Osteoblast (primary cell): ENCODE measurements at regions not wholly inside any gene's neighbourhood (a gene's known extent, or its start where the extent isn't known, plus 50 kb on each side); places are given as distances from the start of the nearest gene placed in this dataset.

Experiments used
- DNase-seq: peaks from one replicate; pipeline ENCODE4 v3.0.0; 2011; ENCODE audit warnings: low spot score, mixed read lengths; ENCODE audit not compliant: insufficient read length; ENCODE audit errors: missing footprints
- H2AFZ ChIP-seq: 2 replicates; pipeline ENCODE4 v1.6.0; 2011; ENCODE audit warnings: mild to moderate bottlenecking, low read length
- H3K27ac ChIP-seq: 2 replicates; pipeline ENCODE4 v1.5.1; 2011; ENCODE audit warnings: mild to moderate bottlenecking, low read depth, low read length, moderate library complexity
- H3K27me3 ChIP-seq: 2 replicates; pipeline ENCODE4 v1.6.0; 2012; ENCODE audit warnings: mild to moderate bottlenecking, control low read depth, inconsistent platforms, low read length, moderate library complexity; ENCODE audit not compliant: insufficient read depth
- H3K36me3 ChIP-seq: 2 replicates; pipeline ENCODE4 v1.5.1; 2011; ENCODE audit warnings: mild to moderate bottlenecking, low read length, control low read depth, moderate library complexity; ENCODE audit not compliant: insufficient read depth
- H3K4me1 ChIP-seq: 2 replicates; pipeline ENCODE4 v1.5.1; 2011; ENCODE audit warnings: mild to moderate bottlenecking, low read length, control low read depth, moderate library complexity; ENCODE audit not compliant: insufficient read depth
- H3K4me2 ChIP-seq: 2 replicates; pipeline ENCODE4 v1.6.0; 2011; ENCODE audit warnings: mild to moderate bottlenecking, low read length; ENCODE audit not compliant: insufficient read depth
- H3K4me3 ChIP-seq: fragments of 200-600 bp; sonication (generic); 3 replicates; pipeline ENCODE4 v1.5.1; 2012; ENCODE audit warnings: mild to moderate bottlenecking, low read length, inconsistent platforms; ENCODE audit not compliant: insufficient read depth
- H3K79me2 ChIP-seq: 2 replicates; pipeline ENCODE4 v1.6.0; 2012; ENCODE audit warnings: mild to moderate bottlenecking, low read length, control low read depth, inconsistent platforms; ENCODE audit not compliant: insufficient read depth
- H3K9me3 ChIP-seq: 2 replicates; pipeline ENCODE4 v1.5.1; 2011; ENCODE audit warnings: low read depth, low read length, control low read depth
- H4K20me1 ChIP-seq: 2 replicates; pipeline ENCODE4 v1.6.0; 2012; ENCODE audit warnings: mild to moderate bottlenecking, low read length, control low read depth; ENCODE audit not compliant: insufficient read depth
- CTCF ChIP-seq: IDR thresholded peaks from 2 replicates; pipeline ENCODE4 v1.5.1; 2011; ENCODE audit warnings: mild to moderate bottlenecking, low read depth, low read length, moderate library complexity; ENCODE audit errors: extremely low read depth

DNA sequence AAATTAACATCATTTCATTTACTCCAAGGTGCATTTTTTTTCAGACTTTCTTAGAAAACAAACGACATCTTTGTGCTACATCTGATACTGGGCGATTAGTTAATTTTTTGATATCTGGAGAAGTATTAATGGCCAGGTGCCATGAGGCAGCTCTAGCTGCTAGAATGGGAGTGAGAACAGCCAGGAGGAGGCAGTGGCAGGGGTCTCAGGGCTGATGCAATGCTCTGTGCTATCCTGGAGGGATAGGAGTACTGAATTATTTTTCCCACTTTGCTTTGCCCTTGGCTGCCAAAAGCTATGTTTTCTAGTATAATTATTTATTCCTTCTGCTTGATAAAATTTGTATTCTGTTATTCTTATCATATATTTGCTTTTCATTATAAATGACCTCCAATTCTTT, 133.6 kb upstream of the NOX3 start:
- no peak for TF ChIP-seq CTCF
- no peak for DNase-seq
- no peaks in the 10 kb centered on the region for H3K9me3 ChIP-seq
- no peaks in the 10 kb centered on the region for H3K4me1 ChIP-seq
- no peak overlapping the region for H3K27ac ChIP-seq
- no peak overlapping the region for H3K4me2 ChIP-seq
- H2AFZ ChIP-seq: no peak overlapping the region
- no peaks in the 10 kb centered on the region for H3K36me3 ChIP-seq
- H3K79me2 ChIP-seq: no peaks in the 10 kb centered on the region
- no peaks in the 10 kb centered on the region for H3K27me3 ChIP-seq
- no peaks in the 10 kb centered on the region for H4K20me1 ChIP-seq
- H3K4me3 ChIP-seq: no peak overlapping the region

DNA sequence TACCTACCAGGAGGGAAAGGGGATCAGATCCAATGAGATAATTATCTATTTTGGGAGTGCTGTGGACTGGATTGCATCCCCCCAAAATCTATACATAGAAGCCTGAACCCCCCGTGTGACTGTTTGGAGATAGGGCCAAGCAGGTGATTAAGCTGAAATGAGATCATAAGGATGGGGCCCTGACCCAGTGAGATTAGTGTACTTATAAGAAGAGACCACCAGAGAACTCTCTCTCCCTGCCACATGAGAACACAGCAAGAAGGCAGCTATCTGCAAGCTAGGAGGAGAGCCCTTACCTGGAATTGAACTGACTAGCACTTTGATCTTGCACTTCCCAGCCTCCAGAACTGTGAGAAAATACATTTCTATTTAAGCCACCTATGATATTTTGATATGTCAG, 132.2 kb upstream of the NOX3 start:
- Histone ChIP-seq H3K27me3 (no peaks in the 10 kb centered on the region), H3K4me1 (no peaks in the 10 kb centered on the region), H4K20me1 (no peaks in the 10 kb centered on the region), H3K79me2 (no peaks in the 10 kb centered on the region), H3K36me3 (no peaks in the 10 kb centered on the region), H3K9me3 (no peaks in the 10 kb centered on the region), H3K4me3 (no peak overlapping the region), H3K4me2 (no peak overlapping the region), H2AFZ (no peak overlapping the region), H3K27ac (no peak overlapping the region)
- TF ChIP-seq CTCF: no peak
- DNase-seq: no peak

GRCh38 chr6:155586090-155586489, 130.5 kb upstream of the NOX3 start:
- H3K36me3 ChIP-seq: no peaks in the 10 kb centered on the region
- H3K9me3 ChIP-seq: no peaks in the 10 kb centered on the region
- H3K4me1 ChIP-seq: no peaks in the 10 kb centered on the region
- no peak overlapping the region for H3K27ac ChIP-seq
- TF ChIP-seq CTCF: no peak
- H2AFZ ChIP-seq: no peak overlapping the region
- no peaks in the 10 kb centered on the region for H3K79me2 ChIP-seq
- H3K4me2 ChIP-seq: no peak overlapping the region
- H4K20me1 ChIP-seq: no peaks in the 10 kb centered on the region
- no peak overlapping the region for H3K4me3 ChIP-seq
- DNase-seq: no peak
- H3K27me3 ChIP-seq: no peaks in the 10 kb centered on the region

DNA sequence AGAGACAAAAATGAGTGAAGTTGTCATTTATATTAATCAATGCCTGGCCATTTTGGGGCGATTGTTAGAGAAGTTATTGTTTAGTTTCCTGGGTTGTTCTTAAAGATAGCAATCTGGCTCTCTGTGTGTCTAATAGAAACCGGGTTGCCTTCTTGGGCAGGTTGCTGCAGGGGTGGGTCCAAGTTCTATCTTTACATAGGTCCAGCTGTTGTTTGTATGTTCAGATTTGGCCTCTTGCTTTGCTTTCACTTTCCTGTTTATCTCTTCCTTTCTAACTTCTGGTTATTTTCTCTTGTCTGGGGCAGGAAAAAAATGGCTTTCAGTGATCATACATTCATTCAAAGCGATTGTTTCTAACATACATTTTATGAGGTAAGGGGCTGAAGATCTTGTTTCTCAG, 128.4 kb upstream of the NOX3 start:
- H2AFZ ChIP-seq: peak overlapping the region; percentile 51
- no peak overlapping the region for H3K27ac ChIP-seq
- H3K4me3 ChIP-seq: no peak overlapping the region
- H3K36me3 ChIP-seq: no peaks in the 10 kb centered on the region
- H3K79me2 ChIP-seq: no peaks in the 10 kb centered on the region
- H3K4me2 ChIP-seq: peak overlapping the region; percentile 15
- H3K27me3 ChIP-seq: no peaks in the 10 kb centered on the region
- no peak for TF ChIP-seq CTCF
- DNase-seq: no peak
- H3K9me3 ChIP-seq: no peaks in the 10 kb centered on the region
- H4K20me1 ChIP-seq: no peaks in the 10 kb centered on the region
- no peaks in the 10 kb centered on the region for H3K4me1 ChIP-seq
